HEK293 (cell line): ENCODE measurements at regions not wholly inside any gene's neighbourhood (a gene's known extent, or its start where the extent isn't known, plus 50 kb on each side); places are given as distances from the start of the nearest gene placed in this dataset.

Experiments used
- ZNF354C ChIP-seq: fragments of 450-650 bp; formaldehyde crosslinking; IDR thresholded peaks from 2 replicates; pipeline ENCODE4 v1.5.1; 2016; ENCODE audit warnings: missing biosample characterization, missing genetic modification characterization, low read depth, borderline replicate concordance
- TF ChIP-seq, protein P1 (sequence below): fragments of 450-650 bp; formaldehyde crosslinking; IDR thresholded peaks from 2 replicates; pipeline ENCODE4 v1.5.1; 2016; ENCODE audit warnings: missing biosample characterization, missing genetic modification characterization
- TF ChIP-seq, protein P2 (sequence below): fragments of 450-650 bp; formaldehyde crosslinking; optimal IDR thresholded peaks from 2 replicates; pipeline ENCODE3; 2016; ENCODE audit warnings: missing biosample characterization, mild to moderate bottlenecking, missing genetic modification characterization
- TF ChIP-seq, protein P3 (sequence below): fragments of 450-650 bp; formaldehyde crosslinking; IDR thresholded peaks from 2 replicates; pipeline ENCODE4 v1.5.1; 2016; ENCODE audit warnings: missing biosample characterization, missing genetic modification characterization
- TF ChIP-seq, protein P4 (sequence below): fragments of 450-650 bp; formaldehyde crosslinking; IDR thresholded peaks from 2 replicates; pipeline ENCODE4 v1.5.1; 2016; ENCODE audit warnings: missing biosample characterization, missing genetic modification characterization, borderline replicate concordance

DNA sequence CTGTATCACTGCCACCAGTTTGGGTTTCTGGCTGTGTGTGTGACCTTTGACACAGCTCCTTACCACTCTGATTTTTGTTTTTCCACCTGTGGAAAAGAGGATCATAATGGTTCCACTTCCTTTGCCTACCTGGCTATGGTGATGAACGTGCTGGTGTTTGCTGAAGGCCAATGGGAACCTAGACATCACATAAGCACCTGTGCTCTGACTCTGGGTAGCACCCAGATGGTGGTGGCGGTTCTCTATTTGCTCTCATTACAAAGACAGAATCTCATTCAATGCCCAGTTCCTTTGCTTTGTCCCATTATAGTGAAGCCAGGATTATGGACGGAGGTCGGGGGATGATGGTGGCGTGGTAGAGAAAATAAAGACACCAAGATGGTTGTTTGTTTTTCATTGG lies 121.2 kb upstream of the GATA6 start:
- TF ChIP-seq, protein P1, sequence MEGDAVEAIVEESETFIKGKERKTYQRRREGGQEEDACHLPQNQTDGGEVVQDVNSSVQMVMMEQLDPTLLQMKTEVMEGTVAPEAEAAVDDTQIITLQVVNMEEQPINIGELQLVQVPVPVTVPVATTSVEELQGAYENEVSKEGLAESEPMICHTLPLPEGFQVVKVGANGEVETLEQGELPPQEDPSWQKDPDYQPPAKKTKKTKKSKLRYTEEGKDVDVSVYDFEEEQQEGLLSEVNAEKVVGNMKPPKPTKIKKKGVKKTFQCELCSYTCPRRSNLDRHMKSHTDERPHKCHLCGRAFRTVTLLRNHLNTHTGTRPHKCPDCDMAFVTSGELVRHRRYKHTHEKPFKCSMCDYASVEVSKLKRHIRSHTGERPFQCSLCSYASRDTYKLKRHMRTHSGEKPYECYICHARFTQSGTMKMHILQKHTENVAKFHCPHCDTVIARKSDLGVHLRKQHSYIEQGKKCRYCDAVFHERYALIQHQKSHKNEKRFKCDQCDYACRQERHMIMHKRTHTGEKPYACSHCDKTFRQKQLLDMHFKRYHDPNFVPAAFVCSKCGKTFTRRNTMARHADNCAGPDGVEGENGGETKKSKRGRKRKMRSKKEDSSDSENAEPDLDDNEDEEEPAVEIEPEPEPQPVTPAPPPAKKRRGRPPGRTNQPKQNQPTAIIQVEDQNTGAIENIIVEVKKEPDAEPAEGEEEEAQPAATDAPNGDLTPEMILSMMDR (tag by site-specific recombination), result no peak
- TF ChIP-seq, protein P2, sequence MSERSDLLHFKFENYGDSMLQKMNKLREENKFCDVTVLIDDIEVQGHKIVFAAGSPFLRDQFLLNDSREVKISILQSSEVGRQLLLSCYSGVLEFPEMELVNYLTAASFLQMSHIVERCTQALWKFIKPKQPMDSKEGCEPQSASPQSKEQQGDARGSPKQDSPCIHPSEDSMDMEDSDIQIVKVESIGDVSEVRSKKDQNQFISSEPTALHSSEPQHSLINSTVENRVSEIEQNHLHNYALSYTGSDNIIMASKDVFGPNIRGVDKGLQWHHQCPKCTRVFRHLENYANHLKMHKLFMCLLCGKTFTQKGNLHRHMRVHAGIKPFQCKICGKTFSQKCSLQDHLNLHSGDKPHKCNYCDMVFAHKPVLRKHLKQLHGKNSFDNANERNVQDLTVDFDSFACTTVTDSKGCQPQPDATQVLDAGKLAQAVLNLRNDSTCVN, result no peak
- TF ChIP-seq, protein P3, sequence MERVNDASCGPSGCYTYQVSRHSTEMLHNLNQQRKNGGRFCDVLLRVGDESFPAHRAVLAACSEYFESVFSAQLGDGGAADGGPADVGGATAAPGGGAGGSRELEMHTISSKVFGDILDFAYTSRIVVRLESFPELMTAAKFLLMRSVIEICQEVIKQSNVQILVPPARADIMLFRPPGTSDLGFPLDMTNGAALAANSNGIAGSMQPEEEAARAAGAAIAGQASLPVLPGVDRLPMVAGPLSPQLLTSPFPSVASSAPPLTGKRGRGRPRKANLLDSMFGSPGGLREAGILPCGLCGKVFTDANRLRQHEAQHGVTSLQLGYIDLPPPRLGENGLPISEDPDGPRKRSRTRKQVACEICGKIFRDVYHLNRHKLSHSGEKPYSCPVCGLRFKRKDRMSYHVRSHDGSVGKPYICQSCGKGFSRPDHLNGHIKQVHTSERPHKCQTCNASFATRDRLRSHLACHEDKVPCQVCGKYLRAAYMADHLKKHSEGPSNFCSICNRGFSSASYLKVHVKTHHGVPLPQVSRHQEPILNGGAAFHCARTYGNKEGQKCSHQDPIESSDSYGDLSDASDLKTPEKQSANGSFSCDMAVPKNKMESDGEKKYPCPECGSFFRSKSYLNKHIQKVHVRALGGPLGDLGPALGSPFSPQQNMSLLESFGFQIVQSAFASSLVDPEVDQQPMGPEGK (tag by site-specific recombination), result no peak
- TF ChIP-seq, protein P4, sequence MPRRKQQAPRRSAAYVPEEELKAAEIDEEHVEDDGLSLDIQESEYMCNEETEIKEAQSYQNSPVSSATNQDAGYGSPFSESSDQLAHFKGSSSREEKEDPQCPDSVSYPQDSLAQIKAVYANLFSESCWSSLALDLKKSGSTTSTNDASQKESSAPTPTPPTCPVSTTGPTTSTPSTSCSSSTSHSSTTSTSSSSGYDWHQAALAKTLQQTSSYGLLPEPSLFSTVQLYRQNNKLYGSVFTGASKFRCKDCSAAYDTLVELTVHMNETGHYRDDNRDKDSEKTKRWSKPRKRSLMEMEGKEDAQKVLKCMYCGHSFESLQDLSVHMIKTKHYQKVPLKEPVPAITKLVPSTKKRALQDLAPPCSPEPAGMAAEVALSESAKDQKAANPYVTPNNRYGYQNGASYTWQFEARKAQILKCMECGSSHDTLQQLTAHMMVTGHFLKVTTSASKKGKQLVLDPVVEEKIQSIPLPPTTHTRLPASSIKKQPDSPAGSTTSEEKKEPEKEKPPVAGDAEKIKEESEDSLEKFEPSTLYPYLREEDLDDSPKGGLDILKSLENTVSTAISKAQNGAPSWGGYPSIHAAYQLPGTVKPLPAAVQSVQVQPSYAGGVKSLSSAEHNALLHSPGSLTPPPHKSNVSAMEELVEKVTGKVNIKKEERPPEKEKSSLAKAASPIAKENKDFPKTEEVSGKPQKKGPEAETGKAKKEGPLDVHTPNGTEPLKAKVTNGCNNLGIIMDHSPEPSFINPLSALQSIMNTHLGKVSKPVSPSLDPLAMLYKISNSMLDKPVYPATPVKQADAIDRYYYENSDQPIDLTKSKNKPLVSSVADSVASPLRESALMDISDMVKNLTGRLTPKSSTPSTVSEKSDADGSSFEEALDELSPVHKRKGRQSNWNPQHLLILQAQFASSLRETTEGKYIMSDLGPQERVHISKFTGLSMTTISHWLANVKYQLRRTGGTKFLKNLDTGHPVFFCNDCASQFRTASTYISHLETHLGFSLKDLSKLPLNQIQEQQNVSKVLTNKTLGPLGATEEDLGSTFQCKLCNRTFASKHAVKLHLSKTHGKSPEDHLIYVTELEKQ (tag by site-specific recombination), result no peak
- no peak for TF ChIP-seq ZNF354C (tag by site-specific recombination)
